A549 (cell line): ENCODE measurements at regions not wholly inside any gene's neighbourhood (a gene's known extent, or its start where the extent isn't known, plus 50 kb on each side); places are given as distances from the start of the nearest gene placed in this dataset.

Experiments used
- ATAC-seq, 2 experiments: fragments of 200-7000 bp in 1 of 2; fragments of >200 bp in 1 of 2; cut with Nextera tagmentation in 1 of 2; cut with Tn5 transposase in 1 of 2; 3 replicates each; pipeline versions ENCODE4 v1.8.0 to v1.9.1; 2018 to 2020; ENCODE audit warnings: mild to moderate bottlenecking in 1 of 2, moderate library complexity in 1 of 2
- CTCF ChIA-PET: fragments of 300-600 bp; sonication (Branson Sonifier 250); formaldehyde crosslinking; extraction: SDS; loops from one replicate; lab custom pipeline; 2021; ENCODE audit warnings: antibody characterized with exemption, inconsistent platforms; lab: Yijun Ruan, JAX
- POLR2A ChIA-PET: fragments of 350-600 bp; formaldehyde crosslinking; extraction: SDS; loops from one replicate; lab custom pipeline; 2021; ENCODE audit warnings: antibody characterized with exemption, inconsistent platforms; lab: Yijun Ruan, JAX
- DNase-seq, 2 experiments: peaks; one replicate each; pipeline versions ENCODE4 v3.0.0 to v3.0.0-alpha.2; 2011 to 2016; ENCODE audit warnings: low read depth in 1 of 2, low spot score in 1 of 2
- FAIRE-seq: peaks from 2 replicates; lab custom pipeline; 2011; peaks lifted over from hg19 to GRCh38; lab: Jason Lieb, UNC
- H3K27ac ChIP-seq, 2 experiments: fragments of >200 bp; sonication (Bioruptor Twin); formaldehyde crosslinking; 3 replicates each; pipeline ENCODE4 v1.5.1; 2016 to 2017
- H3K4me1 ChIP-seq: fragments of >200 bp; sonication (Bioruptor Twin); formaldehyde crosslinking; 3 replicates; pipeline ENCODE4 v1.6.1; 2016
- H3K4me2 ChIP-seq: fragments of >200 bp; sonication (Bioruptor Twin); formaldehyde crosslinking; 3 replicates; pipeline ENCODE4 v1.6.1; 2016
- H3K4me3 ChIP-seq: fragments of >200 bp; sonication (Bioruptor Twin); formaldehyde crosslinking; 3 replicates; pipeline ENCODE4 v1.5.1; 2016
- H3K9me3 ChIP-seq: fragments of >200 bp; sonication (Bioruptor Twin); formaldehyde crosslinking; 3 replicates; pipeline ENCODE4 v1.6.1; 2016
- BHLHE40 ChIP-seq: IDR thresholded peaks from 2 replicates; pipeline ENCODE4 v1.6.1; 2012; ENCODE audit warnings: low read depth, low read length, inconsistent platforms
- CHD2 ChIP-seq: fragments of 150-350 bp; IDR thresholded peaks from 2 replicates; pipeline ENCODE4 v1.6.1; 2014; ENCODE audit warnings: low read length; ENCODE audit not compliant: partially characterized antibody
- CTCF ChIP-seq: fragments of >200 bp; sonication (Bioruptor Twin); formaldehyde crosslinking; IDR thresholded peaks from 3 replicates; pipeline ENCODE4 v1.5.1; 2016
- EHF ChIP-seq: fragments of 250-450 bp; sonication (Bioruptor Pico); IDR thresholded peaks from 2 replicates; pipeline ENCODE4 v1.5.0; 2020; ENCODE audit warnings: mild to moderate bottlenecking
- FOXS1 ChIP-seq: fragments of 250-450 bp; sonication (Bioruptor Pico); IDR thresholded peaks from 2 replicates; pipeline ENCODE4 v1.5.0; 2020; ENCODE audit warnings: mild to moderate bottlenecking, moderate library complexity
- HEYL ChIP-seq: fragments of 250-450 bp; sonication (Bioruptor Pico); IDR thresholded peaks from 2 replicates; pipeline ENCODE4 v1.8.0; 2021; ENCODE audit warnings: mild to moderate bottlenecking, moderate library complexity
- HOXA7 ChIP-seq: fragments of 250-450 bp; sonication (Bioruptor Pico); IDR thresholded peaks from 2 replicates; pipeline ENCODE4 v1.5.0; 2020; ENCODE audit warnings: mild to moderate bottlenecking, moderate library complexity
- HOXB13 ChIP-seq: fragments of 250-450 bp; sonication (Bioruptor Pico); IDR thresholded peaks from 2 replicates; pipeline ENCODE4 v1.5.0; 2020; ENCODE audit warnings: low read depth, mild to moderate bottlenecking, moderate library complexity
- HOXB5 ChIP-seq: fragments of 250-450 bp; sonication (Bioruptor Pico); IDR thresholded peaks from 2 replicates; pipeline ENCODE4 v1.5.0; 2020; ENCODE audit warnings: mild to moderate bottlenecking, moderate library complexity
- JUN ChIP-seq, 2 experiments: fragments of >200 bp; sonication (Bioruptor Twin); formaldehyde crosslinking; IDR thresholded peaks; 2 replicates in 1 of 2; 3 replicates in 1 of 2; pipeline ENCODE4 v1.6.1; 2016 to 2017
- JUNB ChIP-seq: fragments of >200 bp; sonication (Bioruptor Twin); formaldehyde crosslinking; IDR thresholded peaks from 2 replicates; pipeline ENCODE4 v1.6.1; 2016
- KDM5A ChIP-seq: fragments of 200-600 bp; sonication (generic); IDR thresholded peaks from 2 replicates; pipeline ENCODE4 v1.6.1; 2016; ENCODE audit warnings: antibody characterized with exemption, mild to moderate bottlenecking
- MAZ ChIP-seq: fragments of 150-350 bp; IDR thresholded peaks from 2 replicates; pipeline ENCODE4 v1.6.1; 2014; ENCODE audit warnings: antibody characterized with exemption, low read depth, low read length, borderline replicate concordance
- NR3C1 ChIP-seq: fragments of >200 bp; sonication (Bioruptor Twin); formaldehyde crosslinking; IDR thresholded peaks from 3 replicates; pipeline ENCODE4 v1.6.1; 2017
- POLR2A ChIP-seq: IDR thresholded peaks from 2 replicates; pipeline ENCODE4 v1.6.1; 2012; ENCODE audit warnings: mild to moderate bottlenecking, low read length
- POLR2AphosphoS2 ChIP-seq: conservative IDR thresholded peaks from 2 replicates; pipeline ENCODE4 v1.6.1; 2012; ENCODE audit warnings: low read length, improper control_type of control experiment, inconsistent platforms
- RFX5 ChIP-seq: fragments of 450-650 bp; IDR thresholded peaks from 2 replicates; pipeline ENCODE4 v1.7.1; 2014; ENCODE audit warnings: antibody characterized with exemption, mild to moderate bottlenecking, moderate library complexity
- SMC3 ChIP-seq: fragments of >200 bp; sonication (Bioruptor Twin); formaldehyde crosslinking; IDR thresholded peaks from 3 replicates; pipeline ENCODE4 v1.6.1; 2018; ENCODE audit warnings: inconsistent platforms
- ZC3H11A ChIP-seq: fragments of 450-650 bp; IDR thresholded peaks from 2 replicates; pipeline ENCODE4 v1.6.1; 2014; ENCODE audit warnings: antibody characterized with exemption, mild to moderate bottlenecking
- ZFP36 ChIP-seq: fragments of 450-650 bp; IDR thresholded peaks from 2 replicates; pipeline ENCODE4 v1.6.1; 2014; ENCODE audit warnings: borderline replicate concordance; ENCODE audit not compliant: partially characterized antibody
- WGBS: methylation state at CpG from one replicate; pipeline ENCODE4 v1.1.6; 2017; ENCODE audit errors: missing lambda C conversion rate; 5-methylcytosine and 5-hydroxymethylcytosine counted together
- TF ChIP-seq, protein P1 (sequence below): fragments of >200 bp; sonication (Bioruptor Twin); formaldehyde crosslinking; IDR thresholded peaks from 2 replicates; pipeline ENCODE4 v1.6.1; 2016
- TF ChIP-seq, protein P2 (sequence below): fragments of 250-450 bp; sonication (Bioruptor Pico); IDR thresholded peaks from 2 replicates; pipeline ENCODE4 v1.5.0; 2020; ENCODE audit warnings: low read depth, mild to moderate bottlenecking, moderate library complexity
- TF ChIP-seq, protein P3 (sequence below): IDR thresholded peaks from 2 replicates; pipeline ENCODE4 v1.6.1; 2012; ENCODE audit warnings: low read depth, borderline replicate concordance
- TF ChIP-seq, protein P4 (sequence below): IDR thresholded peaks from 2 replicates; pipeline ENCODE4 v1.6.1; 2012
- TF ChIP-seq, protein P5 (sequence below): fragments of 250-450 bp; sonication (Bioruptor Pico); IDR thresholded peaks from 2 replicates; pipeline ENCODE4 v1.5.0; 2021; ENCODE audit warnings: mild to moderate bottlenecking, moderate library complexity, borderline replicate concordance
- TF ChIP-seq, protein P6 (sequence below): fragments of 150-350 bp; IDR thresholded peaks from 2 replicates; pipeline ENCODE4 v1.6.1; 2014; ENCODE audit warnings: low read depth, mild to moderate bottlenecking, low read length

DNA sequence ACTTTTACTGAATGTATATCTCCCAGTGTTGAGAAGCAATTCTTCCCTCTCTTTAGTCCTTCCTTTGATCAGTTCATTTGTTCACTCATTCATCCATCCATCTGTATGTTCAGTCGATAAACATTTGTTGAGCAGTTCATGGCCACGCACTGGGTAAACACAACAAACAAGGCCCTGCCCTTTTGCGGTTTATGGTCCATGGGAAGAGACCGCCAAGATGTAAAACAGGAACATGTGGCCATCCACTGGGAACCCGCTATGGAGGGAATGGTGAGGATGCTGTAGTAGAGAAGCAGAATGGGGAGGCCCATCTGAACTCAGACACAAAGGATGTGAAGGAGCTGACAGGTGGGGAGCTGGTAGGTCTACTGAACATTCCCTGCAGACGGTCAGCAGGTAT, 102.7 kb upstream of the SPRY4 start:
- FAIRE-seq: no peak
- Histone ChIP-seq H3K4me1 (peaks cover 2% of the 10 kb centered on the region; the same call in 1 of the 3 replicates), H3K4me2 (no peak overlapping the region), H3K4me3 (no peak overlapping the region), H3K27ac (no peak overlapping the region), H3K9me3 (no peaks in the 10 kb centered on the region)
- TF ChIP-seq, protein P1, sequence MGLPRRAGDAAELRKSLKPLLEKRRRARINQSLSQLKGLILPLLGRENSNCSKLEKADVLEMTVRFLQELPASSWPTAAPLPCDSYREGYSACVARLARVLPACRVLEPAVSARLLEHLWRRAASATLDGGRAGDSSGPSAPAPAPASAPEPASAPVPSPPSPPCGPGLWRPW: no peak
- TF ChIP-seq HOXB13: no peak
- TF ChIP-seq, protein P2, sequence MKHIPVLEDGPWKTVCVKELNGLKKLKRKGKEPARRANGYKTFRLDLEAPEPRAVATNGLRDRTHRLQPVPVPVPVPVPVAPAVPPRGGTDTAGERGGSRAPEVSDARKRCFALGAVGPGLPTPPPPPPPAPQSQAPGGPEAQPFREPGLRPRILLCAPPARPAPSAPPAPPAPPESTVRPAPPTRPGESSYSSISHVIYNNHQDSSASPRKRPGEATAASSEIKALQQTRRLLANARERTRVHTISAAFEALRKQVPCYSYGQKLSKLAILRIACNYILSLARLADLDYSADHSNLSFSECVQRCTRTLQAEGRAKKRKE (CRISPR knock-in tag): no peak
- no peak for TF ChIP-seq JUNB
- TF ChIP-seq HOXB5 (CRISPR knock-in tag): no peak
- TF ChIP-seq HOXA7: no peak
- TF ChIP-seq, protein P3, sequence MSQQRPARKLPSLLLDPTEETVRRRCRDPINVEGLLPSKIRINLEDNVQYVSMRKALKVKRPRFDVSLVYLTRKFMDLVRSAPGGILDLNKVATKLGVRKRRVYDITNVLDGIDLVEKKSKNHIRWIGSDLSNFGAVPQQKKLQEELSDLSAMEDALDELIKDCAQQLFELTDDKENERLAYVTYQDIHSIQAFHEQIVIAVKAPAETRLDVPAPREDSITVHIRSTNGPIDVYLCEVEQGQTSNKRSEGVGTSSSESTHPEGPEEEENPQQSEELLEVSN: no peak
- ChIA-PET POLR2A (no interaction called here), CTCF (interaction anchor here (1.2 to 2.1 kb wide), 2 partner anchors 21 to 121 kb away, joined by 3 to 6 read pairs; no protein-coding TSS in a partner anchor)
- no peak for DNase-seq
- 91% methylated on average over 6 of the region's 6 CpGs for WGBS
- ATAC-seq: no peak

DNA sequence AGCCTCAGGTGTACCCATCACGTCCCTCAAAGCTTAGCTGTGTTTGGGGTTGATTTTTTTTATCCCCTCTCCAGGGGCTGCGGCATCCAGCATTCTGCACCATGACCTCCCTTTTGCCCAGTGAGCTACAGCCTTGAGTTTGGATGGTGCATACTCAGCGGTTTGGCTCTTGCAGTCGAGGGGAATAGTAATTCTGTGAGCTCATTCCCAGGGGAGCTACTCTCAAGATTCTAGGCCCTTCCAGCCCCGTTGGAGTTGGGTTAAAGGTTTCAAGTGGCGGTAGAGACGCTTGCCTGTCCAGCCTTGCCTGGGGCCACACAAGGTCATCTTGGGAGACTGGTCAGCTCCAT, 102.2 kb upstream of the SPRY4 start:
- no peak overlapping the region for H3K4me2 ChIP-seq
- H3K27ac ChIP-seq: no peak overlapping the region
- H3K4me3 ChIP-seq: no peak overlapping the region
- WGBS: 61% methylated on average over 7 of the region's 7 CpGs
- FAIRE-seq (no peak), DNase-seq (no peak), ATAC-seq (no peak)
- TF ChIP-seq NR3C1 (no peak), HOXA7 (no peak), JUN (IDR thresholded peaks at IDR 0.05) (no peak), ZFP36 (no peak), RFX5 (no peak), EHF (no peak), POLR2AphosphoS2 (no peak), HEYL (CRISPR knock-in tag) (no peak)
- TF ChIP-seq, protein P4, sequence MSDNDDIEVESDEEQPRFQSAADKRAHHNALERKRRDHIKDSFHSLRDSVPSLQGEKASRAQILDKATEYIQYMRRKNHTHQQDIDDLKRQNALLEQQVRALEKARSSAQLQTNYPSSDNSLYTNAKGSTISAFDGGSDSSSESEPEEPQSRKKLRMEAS: no peak
- peaks cover 6% of the 10 kb centered on the region; the same call in 1 of the 3 replicates for H3K4me1 ChIP-seq
- H3K9me3 ChIP-seq: no peaks in the 10 kb centered on the region
- CTCF ChIA-PET: interaction anchor here (1.2 to 2.1 kb wide), 2 partner anchors 20 to 122 kb away, joined by 3 to 6 read pairs; no protein-coding TSS in a partner anchor
- POLR2A ChIA-PET: no interaction called here

- 84% methylated on average over 17 of the region's 17 CpGs for WGBS
These were observed 101.6 kb upstream of the SPRY4 start for GRCh38 chr5:142426129-142427014.

More at GRCh38 chr5:142426129-142427014, 101.6 kb upstream of the SPRY4 start:
- TF ChIP-seq ZC3H11A (no peak), KDM5A (no peak), POLR2A (no peak), HEYL (CRISPR knock-in tag) (no peak), CHD2 (no peak), BHLHE40 (no peak), JUN (IDR thresholded peaks at IDR 0.05) (no peak), JUNB (no peak), MAZ (no peak), CTCF (no peak), FOXS1 (CRISPR knock-in tag) (no peak), SMC3 (no peak)
- TF ChIP-seq, protein P5, sequence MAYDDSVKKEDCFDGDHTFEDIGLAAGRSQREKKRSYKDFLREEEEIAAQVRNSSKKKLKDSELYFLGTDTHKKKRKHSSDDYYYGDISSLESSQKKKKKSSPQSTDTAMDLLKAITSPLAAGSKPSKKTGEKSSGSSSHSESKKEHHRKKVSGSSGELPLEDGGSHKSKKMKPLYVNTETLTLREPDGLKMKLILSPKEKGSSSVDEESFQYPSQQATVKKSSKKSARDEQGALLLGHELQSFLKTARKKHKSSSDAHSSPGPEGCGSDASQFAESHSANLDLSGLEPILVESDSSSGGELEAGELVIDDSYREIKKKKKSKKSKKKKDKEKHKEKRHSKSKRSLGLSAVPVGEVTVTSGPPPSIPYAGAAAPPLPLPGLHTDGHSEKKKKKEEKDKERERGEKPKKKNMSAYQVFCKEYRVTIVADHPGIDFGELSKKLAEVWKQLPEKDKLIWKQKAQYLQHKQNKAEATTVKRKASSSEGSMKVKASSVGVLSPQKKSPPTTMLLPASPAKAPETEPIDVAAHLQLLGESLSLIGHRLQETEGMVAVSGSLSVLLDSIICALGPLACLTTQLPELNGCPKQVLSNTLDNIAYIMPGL (CRISPR knock-in tag): no peak
- TF ChIP-seq, protein P6, sequence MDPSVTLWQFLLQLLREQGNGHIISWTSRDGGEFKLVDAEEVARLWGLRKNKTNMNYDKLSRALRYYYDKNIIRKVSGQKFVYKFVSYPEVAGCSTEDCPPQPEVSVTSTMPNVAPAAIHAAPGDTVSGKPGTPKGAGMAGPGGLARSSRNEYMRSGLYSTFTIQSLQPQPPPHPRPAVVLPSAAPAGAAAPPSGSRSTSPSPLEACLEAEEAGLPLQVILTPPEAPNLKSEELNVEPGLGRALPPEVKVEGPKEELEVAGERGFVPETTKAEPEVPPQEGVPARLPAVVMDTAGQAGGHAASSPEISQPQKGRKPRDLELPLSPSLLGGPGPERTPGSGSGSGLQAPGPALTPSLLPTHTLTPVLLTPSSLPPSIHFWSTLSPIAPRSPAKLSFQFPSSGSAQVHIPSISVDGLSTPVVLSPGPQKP: no peak
- ATAC-seq (no peak), FAIRE-seq (no peak), DNase-seq (no peak)
- Histone ChIP-seq H3K4me1 (peaks cover 6% of the 10 kb centered on the region; the same call in 1 of the 3 replicates), H3K4me3 (no peak overlapping the region), H3K27ac (no peak overlapping the region), H3K4me2 (no peak overlapping the region), H3K9me3 (no peaks in the 10 kb centered on the region)
- CTCF ChIA-PET: interaction anchor here (1.2 to 2.1 kb wide), 2 partner anchors 20 to 123 kb away, joined by 3 to 6 read pairs; no protein-coding TSS in a partner anchor
- POLR2A ChIA-PET: no interaction called here
